H1 (cell line): ENCODE measurements at regions not wholly inside any gene's neighbourhood (a gene's known extent, or its start where the extent isn't known, plus 50 kb on each side); places are given as distances from the start of the nearest gene placed in this dataset.

Experiments used
- ATF3 ChIP-seq: IDR thresholded peaks from 2 replicates; pipeline ENCODE4 v1.6.1; 2011; ENCODE audit warnings: low read depth, mild to moderate bottlenecking, low read length; ENCODE audit not compliant: insufficient read depth
- CBX8 ChIP-seq: fragments of 300-800, 300-1000 bp; sonication (generic); IDR thresholded peaks from 2 replicates; pipeline ENCODE4 v1.7.1; 2016; ENCODE audit warnings: low read depth, low read length, borderline replicate concordance
- CEBPB ChIP-seq: IDR thresholded peaks from 2 replicates; pipeline ENCODE4 v1.6.1; 2012; ENCODE audit warnings: low read depth, low read length
- CHD2 ChIP-seq: IDR thresholded peaks from 2 replicates; pipeline ENCODE4 v1.6.1; 2012; ENCODE audit warnings: low read length, improper control_type of control experiment
- CTCF ChIP-seq, 3 experiments: IDR thresholded peaks; 1 replicate in 2 of 3; 2 replicates in 1 of 3; pipeline versions ENCODE4 v1.5.1 to v1.6.1; 2011; ENCODE audit warnings: low read length in 3 of 3, mild to moderate bottlenecking in 3 of 3, inconsistent platforms in 2 of 3, low read depth in 1 of 3, moderate library complexity in 1 of 3; ENCODE audit not compliant: insufficient read depth in 1 of 3; ENCODE audit errors: control extremely low read depth in 1 of 3
- EP300 ChIP-seq, 2 experiments: IDR thresholded peaks; 1 replicate in 1 of 2; 2 replicates in 1 of 2; pipeline ENCODE4 v1.6.1; 2011 to 2012; ENCODE audit warnings: low read depth in 2 of 2, low read length in 2 of 2, mild to moderate bottlenecking in 2 of 2, borderline replicate concordance in 1 of 2, inconsistent platforms in 1 of 2, moderate library complexity in 1 of 2
- EZH2 ChIP-seq: fragments of 200-600 bp; sonication (generic); IDR thresholded peaks from 2 replicates; pipeline ENCODE4 v1.7.1; 2012; ENCODE audit warnings: low read depth, mild to moderate bottlenecking, moderate library complexity, low read length, inconsistent platforms; ENCODE audit not compliant: severe bottlenecking
- KDM4A ChIP-seq: IDR thresholded peaks from one replicate; pipeline ENCODE4 v1.7.1; 2012; ENCODE audit warnings: low read depth, mild to moderate bottlenecking, moderate library complexity, low read length, inconsistent platforms; ENCODE audit not compliant: severe bottlenecking
- POLR2A ChIP-seq, 2 experiments: IDR thresholded peaks; 1 replicate in 1 of 2; 2 replicates in 1 of 2; pipeline ENCODE4 v1.6.1; 2011; ENCODE audit warnings: low read depth in 2 of 2, low read length in 2 of 2, mild to moderate bottlenecking in 2 of 2; ENCODE audit errors: control extremely low read depth in 1 of 2
- RNF2 ChIP-seq: fragments of 200-900, 300-1000 bp; sonication (generic); IDR thresholded peaks from 2 replicates; pipeline ENCODE4 v1.7.1; 2016; ENCODE audit warnings: borderline replicate concordance, low read depth, mild to moderate bottlenecking, antibody characterized with exemption, low read length; ENCODE audit not compliant: poor library complexity, severe bottlenecking; ENCODE audit errors: missing control alignments
- SIX5 ChIP-seq: IDR thresholded peaks from 2 replicates; pipeline ENCODE4 v1.6.1; 2011; ENCODE audit warnings: mild to moderate bottlenecking, low read depth, low read length
- SP1 ChIP-seq: IDR thresholded peaks from 2 replicates; pipeline ENCODE4 v1.6.1; 2011; ENCODE audit warnings: low read depth, low read length
- YY1 ChIP-seq: IDR thresholded peaks from 2 replicates; pipeline ENCODE4 v1.6.1; 2011; ENCODE audit warnings: low read depth, mild to moderate bottlenecking, low read length

- TF ChIP-seq CBX8 = no peak
- TF ChIP-seq CTCF (IDR thresholded peaks at IDR 0.05; ENCODE audit: control extremely low read depth in 1 of 3, insufficient read depth in 1 of 3, low read depth in 1 of 3, low read length in 3 of 3) = no peak
- no peak for TF ChIP-seq CEBPB
- TF ChIP-seq CHD2 = no peak
- no peak for TF ChIP-seq EZH2
- TF ChIP-seq SP1 = no peak
- TF ChIP-seq ATF3 = no peak
- no peak for TF ChIP-seq RNF2
- TF ChIP-seq KDM4A = no peak
- no peak for TF ChIP-seq YY1
- no peak for TF ChIP-seq POLR2A (IDR thresholded peaks at IDR 0.05; ENCODE audit: control extremely low read depth in 1 of 2, low read depth in 2 of 2, low read length in 2 of 2)
- TF ChIP-seq SIX5 = no peak
- no peak for TF ChIP-seq EP300 (IDR thresholded peaks at IDR 0.05; ENCODE audit: borderline replicate concordance in 1 of 2, low read depth in 2 of 2, low read length in 2 of 2)
Observed at GRCh38 chr13:72101768-72102400, 234.9 kb upstream of the DACH1 start.
